Gastroesophageal sphincter (tissue), 4 donors: ENCODE measurements at regions not wholly inside any gene's neighbourhood (a gene's known extent, or its start where the extent isn't known, plus 50 kb on each side); places are given as distances from the start of the nearest gene placed in this dataset.

Experiments used
- ATAC-seq: fragments of 150-250 bp; one replicate; pipeline ENCODE4 v1.9.1; 2016; ENCODE audit warnings: mild to moderate bottlenecking, moderate library complexity
- H3K27ac ChIP-seq, 4 donors: fragments of 200-600 bp; sonication (generic) in 3 of 4; 1 replicate in 3 of 4; 2 replicates in 1 of 4; pipeline ENCODE4 v1.5.1; 2016 to 2019
- H3K27me3 ChIP-seq: fragments of 200-600 bp; sonication (generic); one replicate; pipeline ENCODE4 v1.5.1; 2019
- H3K36me3 ChIP-seq, 2 donors: fragments of 200-600 bp; sonication (generic); one replicate each; pipeline ENCODE4 v1.5.1; 2019; ENCODE audit warnings: control low read depth in 1 of 2
- H3K4me1 ChIP-seq, 3 donors: fragments of 200-600 bp; sonication (generic); 1 replicate in 2 of 3; 2 replicates in 1 of 3; pipeline ENCODE4 v1.5.1; 2016 to 2019; ENCODE audit warnings: control low read depth in 2 of 3
- H3K4me3 ChIP-seq, 2 donors: fragments of 200-600 bp; sonication (generic); one replicate each; pipeline ENCODE4 v1.5.1; 2019; ENCODE audit warnings: mild to moderate bottlenecking in 1 of 2, moderate library complexity in 1 of 2
- H3K9me3 ChIP-seq, 3 donors: fragments of 200-600 bp; sonication (generic); one replicate each; pipeline ENCODE4 v1.5.1; 2017 to 2019; ENCODE audit warnings: control low read depth in 2 of 3
- CTCF ChIP-seq, 4 experiments: fragments of 200-600 bp in 2 of 4; fragments of 450-650 bp in 2 of 4; sonication (generic) in 1 of 4; IDR thresholded peaks; one replicate each; pipeline ENCODE4 v1.5.1; 2017 to 2019; ENCODE audit warnings: antibody characterized with exemption in 4 of 4, mild to moderate bottlenecking in 2 of 4, moderate library complexity in 2 of 4
- EP300 ChIP-seq: sonication (generic); formaldehyde crosslinking; IDR thresholded peaks from one replicate; pipeline ENCODE4 v1.6.1; 2017; ENCODE audit warnings: antibody characterized with exemption, mild to moderate bottlenecking
- POLR2A ChIP-seq, 2 donors: fragments of 450-650 bp; IDR thresholded peaks; one replicate each; pipeline ENCODE4 v1.6.1; 2017; ENCODE audit warnings: antibody characterized with exemption in 2 of 2, mild to moderate bottlenecking in 2 of 2, moderate library complexity in 1 of 2
- POLR2AphosphoS5 ChIP-seq: sonication (generic); formaldehyde crosslinking; IDR thresholded peaks from one replicate; pipeline ENCODE4 v1.6.1; 2017; ENCODE audit warnings: antibody characterized with exemption
- WGBS, 2 donors: methylation state at CpG; one replicate each; pipeline ENCODE4 v1.1.5; 2018; ENCODE audit warnings: low coverage in 1 of 2; 5-methylcytosine and 5-hydroxymethylcytosine counted together

- no peaks in the 10 kb centered on the region for H3K4me1 ChIP-seq
- 24 to 72% methylated on average over 3 to 4 of the region's 4 CpGs for WGBS, 2 donors
- no peaks in the 10 kb centered on the region for H3K9me3 ChIP-seq
- no peaks in the 10 kb centered on the region for H3K27me3 ChIP-seq
- H3K4me3 ChIP-seq = no peak overlapping the region
- H3K36me3 ChIP-seq = no peaks in the 10 kb centered on the region
- no peak for TF ChIP-seq POLR2A (IDR thresholded peaks at IDR 0.05)
- TF ChIP-seq POLR2AphosphoS5 = no peak
- no peak for TF ChIP-seq CTCF (IDR thresholded peaks at IDR 0.05)
- TF ChIP-seq EP300 = no peak
- no peak overlapping the region for H3K27ac ChIP-seq
- ATAC-seq = no peak
Observed at GRCh38 chr7:54080971-54081370, 461.2 kb upstream of the VSTM2A start.

GRCh38 chr7:54084340-54084739 is 457.8 kb upstream of the VSTM2A start:
- Histone ChIP-seq H3K9me3 (no peaks in the 10 kb centered on the region), H3K4me3 (no peak overlapping the region), H3K27ac (no peak overlapping the region), H3K4me1 (no peaks in the 10 kb centered on the region), H3K27me3 (no peaks in the 10 kb centered on the region), H3K36me3 (no peaks in the 10 kb centered on the region)
- WGBS, 2 donors = 96% methylated on average over 4 of the region's 4 CpGs; no CpG with 5 or more reads in 1 of the 2 donors
- TF ChIP-seq POLR2A (IDR thresholded peaks at IDR 0.05) (no peak), EP300 (no peak), POLR2AphosphoS5 (no peak), CTCF (IDR thresholded peaks at IDR 0.05) (no peak)
- ATAC-seq = no peak

- Histone ChIP-seq H3K4me3 (no peak overlapping the region), H3K36me3 (no peaks in the 10 kb centered on the region), H3K27me3 (no peaks in the 10 kb centered on the region), H3K9me3 (no peaks in the 10 kb centered on the region), H3K4me1 (no peaks in the 10 kb centered on the region), H3K27ac (no peak overlapping the region)
- ATAC-seq = no peak
- no peak for TF ChIP-seq CTCF (IDR thresholded peaks at IDR 0.05)
- TF ChIP-seq POLR2AphosphoS5 = no peak
- no peak for TF ChIP-seq POLR2A (IDR thresholded peaks at IDR 0.05)
- TF ChIP-seq EP300 = no peak
- 84 to 96% methylated on average over 4 of the region's 4 CpGs for WGBS, 2 donors
Observed at GRCh38 chr7:54090652-54091213, 451.4 kb upstream of the VSTM2A start.

GRCh38 chr7:54091322-54091721 is 450.9 kb upstream of the VSTM2A start:
- TF ChIP-seq POLR2A (IDR thresholded peaks at IDR 0.05) (no peak), POLR2AphosphoS5 (no peak), EP300 (no peak), CTCF (IDR thresholded peaks at IDR 0.05) (no peak)
- H3K4me1 ChIP-seq = no peaks in the 10 kb centered on the region
- no peak overlapping the region for H3K27ac ChIP-seq
- ATAC-seq = no peak
- H3K9me3 ChIP-seq = no peaks in the 10 kb centered on the region
- H3K36me3 ChIP-seq = no peaks in the 10 kb centered on the region
- 85 to 100% methylated on average over 1 to 4 of the region's 6 CpGs for WGBS, 2 donors
- H3K27me3 ChIP-seq = no peaks in the 10 kb centered on the region
- H3K4me3 ChIP-seq = no peak overlapping the region

GRCh38 chr7:54097886-54098285 is 444.3 kb upstream of the VSTM2A start:
- Histone ChIP-seq H3K27ac (no peak overlapping the region), H3K9me3 (no peaks in the 10 kb centered on the region), H3K36me3 (no peaks in the 10 kb centered on the region), H3K4me1 (no peaks in the 10 kb centered on the region), H3K27me3 (no peaks in the 10 kb centered on the region), H3K4me3 (no peak overlapping the region)
- WGBS, 2 donors = 73 to 90% methylated on average over 1 of the region's 1 CpG
- TF ChIP-seq EP300 = no peak
- no peak for TF ChIP-seq POLR2A (IDR thresholded peaks at IDR 0.05)
- no peak for TF ChIP-seq POLR2AphosphoS5
- ATAC-seq = no peak
